ENCODE measurements at regions not wholly inside any gene's neighbourhood (a gene's known extent, or its start where the extent isn't known, plus 50 kb on each side); places are given as distances from the start of the nearest gene placed in this dataset.

DNA sequence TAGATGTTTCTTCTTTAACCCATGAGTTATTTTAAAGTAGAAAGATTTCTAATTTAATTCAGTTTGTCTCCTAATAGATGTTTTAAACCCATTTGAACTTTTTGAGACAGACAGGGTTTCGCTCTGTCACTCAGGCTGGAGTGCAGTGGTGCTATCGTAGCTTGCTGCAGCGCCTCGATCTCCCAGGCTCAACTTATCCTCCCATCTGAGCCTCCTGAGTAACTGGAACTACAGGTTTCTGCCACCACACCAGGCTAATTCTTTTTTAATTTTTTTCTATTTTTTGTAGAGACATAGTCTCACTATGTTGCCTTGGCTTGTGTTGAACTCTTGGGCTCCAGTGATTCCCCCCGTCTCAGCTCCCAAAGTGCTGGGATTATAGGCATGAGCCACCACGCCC, 53.0 kb upstream of the RAB18 start:
- TF ChIP-seq TAF1 (IDR thresholded peaks at IDR 0.05; ENCODE audit: borderline replicate concordance, low read depth, low read length) (no peak), POLR2A (IDR thresholded peaks at IDR 0.05; ENCODE audit: low read depth, low read length) (no peak), POLR2AphosphoS5 (IDR thresholded peaks at IDR 0.05; ENCODE audit: low read depth, low read length) (no peak)
- DNase-seq (ENCODE audit: insufficient read length) (no peak), FAIRE-seq (no peak)

DNA sequence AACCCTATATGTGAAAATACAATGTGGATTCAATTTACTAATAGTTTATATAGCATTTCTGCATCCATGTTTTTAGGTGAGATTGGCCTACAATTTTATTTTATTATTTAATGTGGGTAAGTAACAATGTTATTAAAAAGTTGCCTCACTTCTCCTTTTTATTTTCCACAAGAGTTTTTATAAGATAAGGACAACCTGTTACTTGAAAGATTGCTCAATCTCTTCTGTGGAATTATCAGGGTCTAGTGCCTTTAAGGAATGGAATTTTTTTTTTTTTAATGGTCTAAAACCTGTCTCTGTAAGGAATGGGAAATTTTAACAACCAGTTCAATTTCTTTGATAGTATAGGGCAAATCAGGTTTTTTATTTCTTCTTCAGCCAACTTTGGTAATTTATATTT, 53.9 kb upstream of the RAB18 start:
- DNase-seq (ENCODE audit: insufficient read length): no peak
- no peak for FAIRE-seq

GRCh38 chr10:27449571-27449970, 54.5 kb upstream of the RAB18 start:
- TF ChIP-seq POLR2A (IDR thresholded peaks at IDR 0.05; ENCODE audit: low read depth, low read length) (no peak), TAF1 (IDR thresholded peaks at IDR 0.05; ENCODE audit: borderline replicate concordance, low read depth, low read length) (no peak), POLR2AphosphoS5 (IDR thresholded peaks at IDR 0.05; ENCODE audit: low read depth, low read length) (no peak)
- no peak for FAIRE-seq
- no peak for DNase-seq (ENCODE audit: insufficient read length)

More for the DNA sequence above, 53.9 kb upstream of the RAB18 start:
- no peak for TF ChIP-seq TAF1 (IDR thresholded peaks at IDR 0.05; ENCODE audit: borderline replicate concordance, low read depth, low read length)
- no peak for TF ChIP-seq POLR2A (IDR thresholded peaks at IDR 0.05; ENCODE audit: low read depth, low read length)
- no peak for TF ChIP-seq POLR2AphosphoS5 (IDR thresholded peaks at IDR 0.05; ENCODE audit: low read depth, low read length)

DNA sequence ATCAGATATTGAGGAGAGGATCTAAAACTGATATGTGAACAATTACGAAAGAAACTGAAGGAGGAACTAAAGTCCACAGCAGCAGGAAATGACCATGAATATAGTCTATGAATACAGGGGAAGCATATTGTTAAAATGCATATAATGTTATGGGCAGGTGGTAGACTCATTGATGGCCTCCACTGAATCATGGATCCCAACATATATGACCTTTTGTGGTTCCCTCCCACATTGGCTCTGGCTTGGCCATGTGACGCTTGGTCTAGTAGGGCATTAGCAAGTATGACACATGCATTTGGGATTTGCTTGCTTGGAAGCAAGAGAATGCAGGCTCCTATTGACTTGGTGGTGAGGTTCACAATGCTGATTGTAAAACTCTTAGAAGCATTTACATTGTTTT, 55.2 kb upstream of the RAB18 start:
- DNase-seq (ENCODE audit: insufficient read length) (no peak), FAIRE-seq (no peak)
- TF ChIP-seq POLR2AphosphoS5 (IDR thresholded peaks at IDR 0.05; ENCODE audit: low read depth, low read length) (no peak), POLR2A (IDR thresholded peaks at IDR 0.05; ENCODE audit: low read depth, low read length) (no peak), TAF1 (IDR thresholded peaks at IDR 0.05; ENCODE audit: borderline replicate concordance, low read depth, low read length) (no peak)

DNA sequence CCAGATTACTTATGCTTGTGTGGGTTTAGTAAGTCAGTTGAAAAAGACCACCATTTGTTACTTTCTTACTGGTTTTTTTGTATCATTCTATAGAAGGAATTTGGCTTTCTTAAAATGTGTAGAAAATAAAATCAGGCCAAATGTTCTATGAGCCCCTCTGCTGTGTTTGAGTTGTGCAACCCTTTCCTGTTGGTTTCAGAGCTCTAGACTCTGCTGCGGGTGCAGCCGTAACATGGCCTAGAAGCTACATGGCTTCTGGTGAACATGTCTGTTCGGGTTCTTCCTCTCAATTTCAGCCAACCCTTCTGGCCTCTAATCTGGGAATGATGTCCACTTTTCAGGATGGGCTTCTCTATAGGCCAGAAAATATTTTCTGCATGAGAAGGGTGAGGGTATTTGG, 56.6 kb upstream of the RAB18 start:
- TF ChIP-seq POLR2AphosphoS5 (IDR thresholded peaks at IDR 0.05; ENCODE audit: low read depth, low read length) (no peak), POLR2A (IDR thresholded peaks at IDR 0.05; ENCODE audit: low read depth, low read length) (no peak), TAF1 (IDR thresholded peaks at IDR 0.05; ENCODE audit: borderline replicate concordance, low read depth, low read length) (no peak)
- no peak for DNase-seq (ENCODE audit: insufficient read length)
- FAIRE-seq: no peak

- FAIRE-seq (no peak), DNase-seq (ENCODE audit: insufficient read length) (no peak)
- TF ChIP-seq TAF1 (IDR thresholded peaks at IDR 0.05; ENCODE audit: borderline replicate concordance, low read depth, low read length): no peak
- TF ChIP-seq POLR2A (IDR thresholded peaks at IDR 0.05; ENCODE audit: low read depth, low read length): no peak
- no peak for TF ChIP-seq POLR2AphosphoS5 (IDR thresholded peaks at IDR 0.05; ENCODE audit: low read depth, low read length)
These were observed 57.8 kb upstream of the RAB18 start for GRCh38 chr10:27446091-27446918.

- TF ChIP-seq TAF1 (IDR thresholded peaks at IDR 0.05; ENCODE audit: borderline replicate concordance, low read depth, low read length) (no peak), POLR2AphosphoS5 (IDR thresholded peaks at IDR 0.05; ENCODE audit: low read depth, low read length) (no peak), POLR2A (IDR thresholded peaks at IDR 0.05; ENCODE audit: low read depth, low read length) (no peak)
- DNase-seq (ENCODE audit: insufficient read length) (no peak), FAIRE-seq (no peak)
These were observed 59.0 kb upstream of the RAB18 start for GRCh38 chr10:27445070-27445469.

GRCh38 chr10:27440478-27440877, 63.6 kb upstream of the RAB18 start:
- TF ChIP-seq POLR2AphosphoS5 (IDR thresholded peaks at IDR 0.05; ENCODE audit: low read depth, low read length) (no peak), TAF1 (IDR thresholded peaks at IDR 0.05; ENCODE audit: borderline replicate concordance, low read depth, low read length) (no peak), POLR2A (IDR thresholded peaks at IDR 0.05; ENCODE audit: low read depth, low read length) (no peak)
- no peak for DNase-seq (ENCODE audit: insufficient read length)
- no peak for FAIRE-seq

- FAIRE-seq (no peak), DNase-seq (ENCODE audit: insufficient read length) (no peak)
- no peak for TF ChIP-seq POLR2AphosphoS5 (IDR thresholded peaks at IDR 0.05; ENCODE audit: low read depth, low read length)
- TF ChIP-seq TAF1 (IDR thresholded peaks at IDR 0.05; ENCODE audit: borderline replicate concordance, low read depth, low read length): no peak
- no peak for TF ChIP-seq POLR2A (IDR thresholded peaks at IDR 0.05; ENCODE audit: low read depth, low read length)
These were observed 64.1 kb upstream of the RAB18 start for GRCh38 chr10:27440021-27440420.

DNA sequence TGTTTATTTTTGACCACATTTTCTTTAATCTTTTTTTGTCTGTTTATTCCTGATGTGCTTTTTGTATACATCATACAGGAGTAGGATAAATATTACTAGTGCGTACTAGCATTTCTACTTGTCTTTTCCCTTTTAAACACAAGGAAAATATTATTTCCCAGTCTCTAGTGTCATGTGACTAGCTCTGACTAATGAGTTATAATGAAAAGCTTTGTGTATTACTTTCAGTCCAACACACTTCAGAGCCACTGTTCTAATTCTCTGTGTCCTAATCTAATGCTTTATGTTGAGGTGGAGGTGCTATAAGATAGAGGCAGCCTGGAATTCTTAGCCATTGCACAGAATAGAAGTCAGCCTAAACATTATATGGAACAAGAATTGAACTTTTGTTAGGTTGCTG, 65.0 kb upstream of the RAB18 start:
- no peak for TF ChIP-seq POLR2A (IDR thresholded peaks at IDR 0.05; ENCODE audit: low read depth, low read length)
- TF ChIP-seq POLR2AphosphoS5 (IDR thresholded peaks at IDR 0.05; ENCODE audit: low read depth, low read length): no peak
- TF ChIP-seq TAF1 (IDR thresholded peaks at IDR 0.05; ENCODE audit: borderline replicate concordance, low read depth, low read length): no peak
- DNase-seq (ENCODE audit: insufficient read length): no peak
- FAIRE-seq: no peak

DNA sequence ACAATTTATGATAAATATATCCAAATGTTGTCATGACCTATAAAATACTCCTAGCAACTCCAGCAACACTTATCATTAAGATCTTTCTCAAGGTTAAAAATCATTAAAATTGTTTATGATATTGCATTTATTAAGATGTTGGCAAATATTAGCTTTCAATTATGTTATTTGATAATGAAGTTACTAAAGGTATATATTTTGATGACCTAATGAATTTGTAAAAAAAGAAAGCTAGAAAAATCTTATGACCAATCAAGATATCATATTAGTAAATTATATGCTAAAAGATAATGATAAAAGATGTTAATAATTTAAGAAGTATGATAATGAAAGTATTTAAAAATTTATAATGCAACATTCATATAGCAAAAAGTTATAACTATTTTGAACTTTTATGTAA, 66.3 kb upstream of the RAB18 start:
- TF ChIP-seq POLR2AphosphoS5 (IDR thresholded peaks at IDR 0.05; ENCODE audit: low read depth, low read length) (no peak), TAF1 (IDR thresholded peaks at IDR 0.05; ENCODE audit: borderline replicate concordance, low read depth, low read length) (no peak), POLR2A (IDR thresholded peaks at IDR 0.05; ENCODE audit: low read depth, low read length) (no peak)
- FAIRE-seq (no peak), DNase-seq (ENCODE audit: insufficient read length) (no peak)

GRCh38 chr10:27436710-27437109, 67.4 kb upstream of the RAB18 start:
- FAIRE-seq (no peak), DNase-seq (ENCODE audit: insufficient read length) (no peak)
- TF ChIP-seq POLR2AphosphoS5 (IDR thresholded peaks at IDR 0.05; ENCODE audit: low read depth, low read length) (no peak), POLR2A (IDR thresholded peaks at IDR 0.05; ENCODE audit: low read depth, low read length) (no peak), TAF1 (IDR thresholded peaks at IDR 0.05; ENCODE audit: borderline replicate concordance, low read depth, low read length) (no peak)

All from GM12892 (cell line).